ENCODE measurements at regions not wholly inside any gene's neighbourhood (a gene's known extent, or its start where the extent isn't known, plus 50 kb on each side); places are given as distances from the start of the nearest gene placed in this dataset.

GRCh38 chr6:126792340-126793085 is 326.0 kb upstream of the RSPO3 start:
- WGBS, 2 donors (ENCODE audit: extremely low coverage in 2 of 2, insufficient read length in 2 of 2, insufficient replicate concordance in 1 of 2), result no CpG with 5 or more reads among the region's 5 CpGs
- no peak overlapping the region for H3K14ac ChIP-seq (ENCODE audit: low read length)
- H2AK5ac ChIP-seq (ENCODE audit: low read depth, low read length), result no peak overlapping the region
- no peak overlapping the region for H3K18ac ChIP-seq (ENCODE audit: low read length)
- H3K79me1 ChIP-seq (ENCODE audit: low read depth, low read length), result no peaks in the 10 kb centered on the region
- H4K91ac ChIP-seq (ENCODE audit: low read depth, low read length, poor library complexity), result no peak overlapping the region
- H2BK12ac ChIP-seq (ENCODE audit: low read length), result no peak overlapping the region
- H3K4me2 ChIP-seq (ENCODE audit: insufficient read depth, low read length, poor library complexity, severe bottlenecking), result no peak overlapping the region
- no peaks in the 10 kb centered on the region for H3K4me1 ChIP-seq (ENCODE audit: control insufficient read depth in 2 of 2, insufficient read depth in 1 of 2, low read depth in 1 of 2, low read length in 2 of 2)
- no peak overlapping the region for H4K8ac ChIP-seq (ENCODE audit: low read depth, low read length)
- H2AFZ ChIP-seq (ENCODE audit: low read length), result no peak overlapping the region
- H3K27me3 ChIP-seq (ENCODE audit: control insufficient read depth in 3 of 3, insufficient read depth in 3 of 3, low read depth in 1 of 3, low read length in 3 of 3), result peaks cover 0 to 4% (median 0%) of the 10 kb centered on the region in 3 experiments
- DNase-seq (ENCODE audit: low spot score), result no peak
- H3K27ac ChIP-seq (replicated peaks; ENCODE audit: low read length), result no peak overlapping the region
- no peak overlapping the region for H2BK15ac ChIP-seq (ENCODE audit: low read length)
- H2BK5ac ChIP-seq (ENCODE audit: low read length), result no peak overlapping the region
- no peak overlapping the region for H3K23ac ChIP-seq (ENCODE audit: low read depth, low read length, poor library complexity)
- no peaks in the 10 kb centered on the region for H3K9me3 ChIP-seq (replicated peaks in 1 of 2; ENCODE audit: control insufficient read depth in 2 of 2, insufficient read depth in 1 of 2, low read depth in 1 of 2, low read length in 2 of 2)
- H3K4ac ChIP-seq (ENCODE audit: low read length), result no peak overlapping the region
- H3K36me3 ChIP-seq (replicated peaks in 1 of 2; ENCODE audit: control insufficient read depth in 2 of 2, insufficient read depth in 2 of 2, low read length in 2 of 2), result no peaks in the 10 kb centered on the region
- H2BK120ac ChIP-seq (ENCODE audit: low read depth, low read length), result no peak overlapping the region
- no peak overlapping the region for H3K4me3 ChIP-seq (ENCODE audit: low read length in 2 of 2)
- no peak overlapping the region for H3K9ac ChIP-seq (ENCODE audit: low read depth, low read length, poor library complexity)

DNA sequence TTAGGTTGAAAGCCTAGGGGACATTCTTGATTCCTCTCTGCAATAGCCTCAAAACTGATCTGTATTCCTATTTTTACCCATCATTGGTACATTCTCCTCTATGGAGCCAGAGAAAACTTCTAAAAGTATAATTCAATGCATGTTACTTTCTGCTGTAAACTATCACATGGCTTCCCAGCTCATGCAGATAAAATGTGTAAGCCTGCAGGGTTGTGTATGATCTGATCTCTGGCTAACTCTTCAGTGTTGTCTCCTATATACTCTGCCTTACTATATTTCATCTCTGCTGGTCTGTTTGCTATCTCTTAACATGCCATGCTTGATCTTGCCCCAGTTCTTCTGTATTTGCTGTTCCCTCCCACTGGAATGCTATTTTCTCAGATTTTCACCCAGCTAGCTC is 323.3 kb upstream of the RSPO3 start:
- no peak for DNase-seq (ENCODE audit: low spot score)
- Histone ChIP-seq H2BK15ac (ENCODE audit: low read length) (no peak overlapping the region), H3K9me3 (replicated peaks in 1 of 2; ENCODE audit: control insufficient read depth in 2 of 2, insufficient read depth in 1 of 2, low read depth in 1 of 2, low read length in 2 of 2) (no peaks in the 10 kb centered on the region), H3K9ac (ENCODE audit: low read depth, low read length, poor library complexity) (no peak overlapping the region), H3K36me3 (replicated peaks in 1 of 2; ENCODE audit: control insufficient read depth in 2 of 2, insufficient read depth in 2 of 2, low read length in 2 of 2) (no peaks in the 10 kb centered on the region), H3K4me1 (ENCODE audit: control insufficient read depth in 2 of 2, insufficient read depth in 1 of 2, low read depth in 1 of 2, low read length in 2 of 2) (no peaks in the 10 kb centered on the region), H3K14ac (ENCODE audit: low read length) (no peak overlapping the region), H2BK5ac (ENCODE audit: low read length) (no peak overlapping the region), H4K8ac (ENCODE audit: low read depth, low read length) (no peak overlapping the region), H2AK5ac (ENCODE audit: low read depth, low read length) (no peak overlapping the region), H3K23ac (ENCODE audit: low read depth, low read length, poor library complexity) (no peak overlapping the region), H3K27me3 (ENCODE audit: control insufficient read depth in 3 of 3, insufficient read depth in 3 of 3, low read depth in 1 of 3, low read length in 3 of 3) (peaks cover 0 to 4% (median 0%) of the 10 kb centered on the region in 3 experiments), H3K4ac (ENCODE audit: low read length) (no peak overlapping the region), H3K27ac (replicated peaks; ENCODE audit: low read length) (no peak overlapping the region), H2AFZ (ENCODE audit: low read length) (no peak overlapping the region), H3K4me3 (ENCODE audit: low read length in 2 of 2) (no peak overlapping the region), H4K91ac (ENCODE audit: low read depth, low read length, poor library complexity) (no peak overlapping the region), H3K79me1 (ENCODE audit: low read depth, low read length) (no peaks in the 10 kb centered on the region), H3K18ac (ENCODE audit: low read length) (no peak overlapping the region), H2BK12ac (ENCODE audit: low read length) (no peak overlapping the region), H3K4me2 (ENCODE audit: insufficient read depth, low read length, poor library complexity, severe bottlenecking) (no peak overlapping the region), H2BK120ac (ENCODE audit: low read depth, low read length) (no peak overlapping the region)

- H3K18ac ChIP-seq (ENCODE audit: low read length), result no peak overlapping the region
- no peak overlapping the region for H4K8ac ChIP-seq (ENCODE audit: low read depth, low read length)
- no peak overlapping the region for H3K23ac ChIP-seq (ENCODE audit: low read depth, low read length, poor library complexity)
These were observed 320.5 kb upstream of the RSPO3 start for GRCh38 chr6:126797981-126798380.

DNA sequence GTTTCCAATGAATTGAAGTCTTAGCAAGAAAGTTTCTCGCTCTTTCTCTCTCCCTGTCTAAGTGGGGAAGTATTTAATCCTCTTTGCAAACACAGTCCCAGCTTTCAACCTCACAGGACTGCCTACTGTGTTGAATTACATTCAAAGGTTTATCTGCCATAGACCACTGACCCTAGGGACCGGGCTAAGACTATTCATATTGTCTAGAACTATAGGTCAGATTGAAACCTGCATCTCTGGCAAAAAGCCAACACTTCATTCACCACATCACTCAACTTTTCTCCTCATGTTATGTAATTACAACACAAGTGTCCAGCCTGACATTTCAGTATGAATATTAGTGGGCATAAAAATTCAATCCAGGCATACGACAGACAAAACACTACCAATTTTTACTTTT is 314.7 kb upstream of the RSPO3 start:
- Histone ChIP-seq H3K4ac (ENCODE audit: low read length) (no peak overlapping the region), H3K27me3 (ENCODE audit: control insufficient read depth in 3 of 3, insufficient read depth in 3 of 3, low read depth in 1 of 3, low read length in 3 of 3) (no peaks in the 10 kb centered on the region), H3K9me3 (replicated peaks in 1 of 2; ENCODE audit: control insufficient read depth in 2 of 2, insufficient read depth in 1 of 2, low read depth in 1 of 2, low read length in 2 of 2) (no peaks in the 10 kb centered on the region), H3K23ac (ENCODE audit: low read depth, low read length, poor library complexity) (no peak overlapping the region), H3K9ac (ENCODE audit: low read depth, low read length, poor library complexity) (no peak overlapping the region), H2BK12ac (ENCODE audit: low read length) (no peak overlapping the region), H2BK120ac (ENCODE audit: low read depth, low read length) (no peak overlapping the region), H4K8ac (ENCODE audit: low read depth, low read length) (no peak overlapping the region), H3K27ac (replicated peaks; ENCODE audit: low read length) (no peak overlapping the region), H3K36me3 (replicated peaks in 1 of 2; ENCODE audit: control insufficient read depth in 2 of 2, insufficient read depth in 2 of 2, low read length in 2 of 2) (no peaks in the 10 kb centered on the region), H3K4me3 (ENCODE audit: low read length in 2 of 2) (no peak overlapping the region), H2BK15ac (ENCODE audit: low read length) (no peak overlapping the region), H3K18ac (ENCODE audit: low read length) (no peak overlapping the region), H3K4me2 (ENCODE audit: insufficient read depth, low read length, poor library complexity, severe bottlenecking) (no peak overlapping the region), H3K14ac (ENCODE audit: low read length) (no peak overlapping the region), H2BK5ac (ENCODE audit: low read length) (no peak overlapping the region), H2AFZ (ENCODE audit: low read length) (no peak overlapping the region), H3K79me1 (ENCODE audit: low read depth, low read length) (no peaks in the 10 kb centered on the region), H4K91ac (ENCODE audit: low read depth, low read length, poor library complexity) (no peak overlapping the region), H2AK5ac (ENCODE audit: low read depth, low read length) (no peak overlapping the region), H3K4me1 (ENCODE audit: control insufficient read depth in 2 of 2, insufficient read depth in 1 of 2, low read depth in 1 of 2, low read length in 2 of 2) (no peaks in the 10 kb centered on the region)
- no peak for DNase-seq (ENCODE audit: low spot score)
- WGBS, 2 donors (ENCODE audit: extremely low coverage in 2 of 2, insufficient read length in 2 of 2, insufficient replicate concordance in 1 of 2), result no CpG with 5 or more reads among the region's 3 CpGs

More at GRCh38 chr6:126797981-126798380, 320.5 kb upstream of the RSPO3 start:
- no peaks in the 10 kb centered on the region for H3K4me1 ChIP-seq (ENCODE audit: control insufficient read depth in 2 of 2, insufficient read depth in 1 of 2, low read depth in 1 of 2, low read length in 2 of 2)
- H3K14ac ChIP-seq (ENCODE audit: low read length), result no peak overlapping the region
- H2BK120ac ChIP-seq (ENCODE audit: low read depth, low read length), result no peak overlapping the region
- H3K4me2 ChIP-seq (ENCODE audit: insufficient read depth, low read length, poor library complexity, severe bottlenecking), result no peak overlapping the region
- H3K36me3 ChIP-seq (replicated peaks in 1 of 2; ENCODE audit: control insufficient read depth in 2 of 2, insufficient read depth in 2 of 2, low read length in 2 of 2), result no peaks in the 10 kb centered on the region
- H3K9ac ChIP-seq (ENCODE audit: low read depth, low read length, poor library complexity), result no peak overlapping the region
- H3K9me3 ChIP-seq (replicated peaks in 1 of 2; ENCODE audit: control insufficient read depth in 2 of 2, insufficient read depth in 1 of 2, low read depth in 1 of 2, low read length in 2 of 2), result no peaks in the 10 kb centered on the region
- DNase-seq (ENCODE audit: low spot score), result no peak
- no peak overlapping the region for H2BK5ac ChIP-seq (ENCODE audit: low read length)
- H4K91ac ChIP-seq (ENCODE audit: low read depth, low read length, poor library complexity), result no peak overlapping the region
- no peak overlapping the region for H3K4ac ChIP-seq (ENCODE audit: low read length)
- WGBS, 2 donors (ENCODE audit: extremely low coverage in 2 of 2, insufficient read length in 2 of 2, insufficient replicate concordance in 1 of 2), result 100% methylated on average over 1 of the region's 2 CpGs; no CpG with 5 or more reads in 1 of the 2 donors
- no peaks in the 10 kb centered on the region for H3K79me1 ChIP-seq (ENCODE audit: low read depth, low read length)
- no peak overlapping the region for H3K4me3 ChIP-seq (ENCODE audit: low read length in 2 of 2)
- no peak overlapping the region for H2BK12ac ChIP-seq (ENCODE audit: low read length)
- H3K27ac ChIP-seq (replicated peaks; ENCODE audit: low read length), result no peak overlapping the region
- no peak overlapping the region for H2AK5ac ChIP-seq (ENCODE audit: low read depth, low read length)
- H2BK15ac ChIP-seq (ENCODE audit: low read length), result no peak overlapping the region
- no peak overlapping the region for H2AFZ ChIP-seq (ENCODE audit: low read length)
- peaks cover 0 to 4% (median 0%) of the 10 kb centered on the region in 3 experiments for H3K27me3 ChIP-seq (ENCODE audit: control insufficient read depth in 3 of 3, insufficient read depth in 3 of 3, low read depth in 1 of 3, low read length in 3 of 3)

Measured in neuronal stem cell (in vitro differentiated cells).